ENCODE measurements at regions not wholly inside any gene's neighbourhood (a gene's known extent, or its start where the extent isn't known, plus 50 kb on each side); places are given as distances from the start of the nearest gene placed in this dataset.

GRCh38 chr22:49202226-49202625 is 625.4 kb downstream of the BRD1 start:
- in situ Hi-C loops (cut with MboI; ENCODE audit: low sequenced_read_pairs) = no loop called here
- CTCF ChIA-PET = no interaction called here
- H3K23ac ChIP-seq (ENCODE audit: low read depth, low read length) = no peak overlapping the region

More at GRCh38 chr22:49202226-49202625, 625.4 kb downstream of the BRD1 start:
- Histone ChIP-seq H2BK120ac (ENCODE audit: low read depth, low read length) (no peak overlapping the region), H3K9me3 (ENCODE audit: control insufficient read depth, insufficient read depth, low read length) (peaks cover 63% of the 10 kb centered on the region), H2AK5ac (ENCODE audit: low read depth, low read length) (no peak overlapping the region), H4K91ac (ENCODE audit: insufficient read depth, low read depth, low read length) (no peak overlapping the region), H3K18ac (ENCODE audit: low read depth, low read length) (no peak overlapping the region), H3K14ac (replicated peaks; ENCODE audit: low read depth, low read length) (no peak overlapping the region), H3K4me3 (ENCODE audit: insufficient read depth, low read depth, low read length) (no peak overlapping the region), H3K27me3 (ENCODE audit: control insufficient read depth, insufficient read depth, low read length) (no peaks in the 10 kb centered on the region), H3K9me1 (ENCODE audit: insufficient read depth, low read length) (no peaks in the 10 kb centered on the region), H2AK9ac (replicated peaks; ENCODE audit: low read depth, low read length, poor library complexity) (no peak overlapping the region), H3K9ac (ENCODE audit: low read depth, low read length) (no peak overlapping the region), H2AFZ (replicated peaks; ENCODE audit: low read length, poor library complexity) (no peak overlapping the region), H4K20me1 (ENCODE audit: insufficient read depth, low read length) (no peaks in the 10 kb centered on the region), H4K5ac (ENCODE audit: low read depth, low read length) (no peak overlapping the region), H3K36me3 (ENCODE audit: control insufficient read depth, insufficient read depth, low read length) (no peaks in the 10 kb centered on the region), H3K4me1 (ENCODE audit: control insufficient read depth, insufficient read depth, low read length) (no peaks in the 10 kb centered on the region), H2BK5ac (ENCODE audit: low read depth, low read length, poor library complexity, severe bottlenecking) (no peak overlapping the region), H2BK15ac (ENCODE audit: low read depth, low read length) (no peak overlapping the region), H3K79me1 (ENCODE audit: low read depth in 1 of 2, low read length in 2 of 2) (no peaks in the 10 kb centered on the region), H2BK20ac (ENCODE audit: low read depth, low read length) (no peak overlapping the region), H3K4ac (ENCODE audit: low read depth, low read length) (no peak overlapping the region), H3K56ac (ENCODE audit: extremely low read depth, insufficient read depth, low read length) (no peak overlapping the region), H3K27ac (ENCODE audit: insufficient read depth, low read length) (no peak overlapping the region), H4K8ac (ENCODE audit: low read depth in 2 of 2, low read length in 2 of 2) (no peak overlapping the region), H3K4me2 (ENCODE audit: low read depth, low read length) (no peak overlapping the region)
- no TSS peak for BruUV-seq (replicated peaks)
- POLR2A ChIA-PET (ENCODE audit: unreplicated experiment) = no interaction called here
- ATAC-seq (ENCODE audit: low read depth) = no peak
- dilution Hi-C loops (cut with HindIII; ENCODE audit: low sequenced_read_pairs, unreplicated experiment) (no loop called here), intact Hi-C loops (cut with micrococcal nuclease) (no loop called here)
- DNase-seq = no peak
- 40% methylated on average over 5 of the region's 8 CpGs; no CpG with 5 or more reads in 1 of the 2 experiments for WGBS, 2 experiments (ENCODE audit: extremely low coverage in 2 of 2, insufficient read length in 1 of 2)
- TF ChIP-seq CHD1 (IDR thresholded peaks at IDR 0.05; ENCODE audit: low read depth, low read length) (no peak), CEBPB (IDR thresholded peaks at IDR 0.05; ENCODE audit: low read depth, low read length) (no peak), CTCF (conservative IDR thresholded peaks at IDR 0.05; ENCODE audit: low read depth, low read length) (no peak), ELK1 (IDR thresholded peaks at IDR 0.05; ENCODE audit: borderline replicate concordance, low read depth, low read length) (no peak), FOS (IDR thresholded peaks at IDR 0.05; ENCODE audit: low read depth, low read length) (no peak)

Measured in IMR-90 (cell line).